SK-N-SH (cell line): ENCODE measurements at regions not wholly inside any gene's neighbourhood (a gene's known extent, or its start where the extent isn't known, plus 50 kb on each side); places are given as distances from the start of the nearest gene placed in this dataset.

Source experiments
- CTCF ChIA-PET: fragments of 300-600, 350-600 bp; formaldehyde crosslinking; extraction: SDS; loops from one replicate; lab custom pipeline; 2021; lab: Yijun Ruan, JAX
- POLR2A ChIA-PET: fragments of 350-600 bp; sonication (Branson Sonifier 250); formaldehyde crosslinking; extraction: SDS; loops from one replicate; lab custom pipeline; 2020; ENCODE audit warnings: antibody characterized with exemption, inconsistent platforms; lab: Yijun Ruan, JAX
- DNase-seq: peaks from one replicate; pipeline ENCODE4 v3.0.0; 2012
- H2AFZ ChIP-seq: fragments of 200-600 bp; sonication (generic); 2 replicates; pipeline ENCODE4 v1.8.1; 2016; ENCODE audit warnings: antibody characterized with exemption, mild to moderate bottlenecking, low read depth
- H3F3A ChIP-seq: fragments of 200-600 bp; sonication (generic); replicated peaks from 2 replicates; pipeline ENCODE3; 2016; ENCODE audit warnings: antibody characterized with exemption, mild to moderate bottlenecking; ENCODE audit not compliant: insufficient read depth
- H3K27ac ChIP-seq, 2 experiments: fragments of 200-500 bp in 1 of 2; fragments of 200-600 bp in 1 of 2; sonication (Bioruptor generic) in 1 of 2; sonication (generic), shearing (Covaris generic) in 1 of 2; 2 replicates each; pipeline versions ENCODE4 v1.5.1 to v1.6.1; 2014 to 2016; ENCODE audit warnings: low read depth in 2 of 2, inconsistent platforms in 1 of 2, low read length in 1 of 2, mild to moderate bottlenecking in 1 of 2, mixed read lengths in 1 of 2
- H3K27me3 ChIP-seq: fragments of 200-600 bp; sonication (generic), shearing (Covaris generic); 2 replicates; pipeline ENCODE4 v1.6.1; 2016; ENCODE audit warnings: mixed run types; ENCODE audit not compliant: insufficient read depth
- H3K36me3 ChIP-seq, 2 experiments: fragments of 200-500 bp in 1 of 2; fragments of 200-600 bp in 1 of 2; sonication (Bioruptor generic) in 1 of 2; sonication (generic) in 1 of 2; replicated peaks in 1 of 2; 2 replicates each; pipeline versions ENCODE3 to v1.5.1; 2014 to 2016; ENCODE audit warnings: low read length in 1 of 2, mild to moderate bottlenecking in 1 of 2; ENCODE audit not compliant: insufficient read depth in 2 of 2, control insufficient read depth in 1 of 2
- H3K4me1 ChIP-seq, 2 experiments: fragments of 200-500 bp in 1 of 2; fragments of 200-600 bp in 1 of 2; sonication (Bioruptor generic) in 1 of 2; sonication (generic), shearing (Covaris generic) in 1 of 2; 2 replicates each; pipeline versions ENCODE4 v1.5.1 to v1.6.1; 2014 to 2016; ENCODE audit warnings: low read depth in 1 of 2, low read length in 1 of 2, mixed run types in 1 of 2; ENCODE audit not compliant: insufficient read depth in 2 of 2, control insufficient read depth in 1 of 2
- H3K4me2 ChIP-seq: fragments of 200-600 bp; sonication (generic), shearing (Covaris generic); 2 replicates; pipeline ENCODE4 v1.6.1; 2017; ENCODE audit warnings: mixed run types
- H3K4me3 ChIP-seq, 2 experiments: fragments of 200-500 bp in 1 of 2; fragments of 200-600 bp in 1 of 2; sonication (Bioruptor generic) in 1 of 2; sonication (generic), shearing (Covaris generic) in 1 of 2; 2 replicates each; pipeline versions ENCODE4 v1.5.1 to v1.8.1; 2014 to 2016; ENCODE audit warnings: low read depth in 2 of 2, inconsistent platforms in 1 of 2, low read length in 1 of 2, mild to moderate bottlenecking in 1 of 2, mixed read lengths in 1 of 2, moderate library complexity in 1 of 2
- H3K79me2 ChIP-seq: fragments of 200-600 bp; sonication (generic); 2 replicates; pipeline ENCODE4 v1.8.1; 2017; ENCODE audit warnings: mild to moderate bottlenecking; ENCODE audit not compliant: insufficient read depth
- H3K9ac ChIP-seq: fragments of 200-600 bp; sonication (generic); 2 replicates; pipeline ENCODE4 v1.6.1; 2017; ENCODE audit warnings: mixed run types
- H3K9me2 ChIP-seq: fragments of 200-600 bp; sonication (generic); 2 replicates; pipeline ENCODE4 v1.6.1; 2017; ENCODE audit warnings: mixed run types
- H3K9me3 ChIP-seq: fragments of 200-600 bp; sonication (generic); 2 replicates; pipeline ENCODE4 v1.6.1; 2017; ENCODE audit warnings: mixed run types, mild to moderate bottlenecking, moderate library complexity
- H4K20me1 ChIP-seq: fragments of 200-600 bp; sonication (generic); 2 replicates; pipeline ENCODE4 v1.6.1; 2017; ENCODE audit warnings: mild to moderate bottlenecking, mixed run types; ENCODE audit not compliant: insufficient read depth
- CHD2 ChIP-seq: fragments of 150-350 bp; IDR thresholded peaks from 2 replicates; pipeline ENCODE4 v1.6.1; 2018; ENCODE audit warnings: low read length; ENCODE audit not compliant: partially characterized antibody
- EZH2phosphoT487 ChIP-seq: fragments of 200-600 bp; sonication (generic); IDR thresholded peaks from 2 replicates; pipeline ENCODE4 v1.6.1; 2017; ENCODE audit warnings: low read depth, mixed run types, mild to moderate bottlenecking, antibody characterized with exemption, moderate library complexity, borderline replicate concordance
- GATA2 ChIP-seq: sonication (generic); formaldehyde crosslinking; IDR thresholded peaks from 2 replicates; pipeline ENCODE4 v1.5.0; 2020; ENCODE audit warnings: mild to moderate bottlenecking, missing genetic modification reagents
- MAX ChIP-seq: IDR thresholded peaks from 2 replicates; pipeline ENCODE4 v1.4.0; 2012; ENCODE audit warnings: low read depth
- MEF2A ChIP-seq: IDR thresholded peaks from 2 replicates; pipeline ENCODE4 v1.4.0; 2012; ENCODE audit warnings: low read depth, borderline replicate concordance
- MXI1 ChIP-seq: IDR thresholded peaks from 2 replicates; pipeline ENCODE4 v1.6.1; 2012; ENCODE audit warnings: mild to moderate bottlenecking, low read depth, low read length, improper control_type of control experiment
- NFIC ChIP-seq: IDR thresholded peaks from 2 replicates; pipeline ENCODE4 v1.4.0; 2012; ENCODE audit warnings: borderline replicate concordance
- NRF1 ChIP-seq: IDR thresholded peaks from 2 replicates; pipeline ENCODE4 v1.6.1; 2012; ENCODE audit warnings: low read depth, mild to moderate bottlenecking, low read length
- PBX3 ChIP-seq: IDR thresholded peaks from 2 replicates; pipeline ENCODE4; 2012
- POLR2AphosphoS5 ChIP-seq: IDR thresholded peaks from 2 replicates; pipeline ENCODE4 v1.6.1; 2012; ENCODE audit warnings: low read depth, low read length
- RAD21 ChIP-seq: IDR thresholded peaks from 2 replicates; pipeline ENCODE4 v1.6.1; 2012; ENCODE audit warnings: mild to moderate bottlenecking, low read length
- RCOR1 ChIP-seq: fragments of 150-350 bp; IDR thresholded peaks from 2 replicates; pipeline ENCODE4 v1.6.1; 2017; ENCODE audit warnings: antibody characterized with exemption, low read length
- REST ChIP-seq: IDR thresholded peaks from 2 replicates; pipeline ENCODE4 v1.6.1; 2012; ENCODE audit warnings: mild to moderate bottlenecking, low read depth, low read length, moderate library complexity
- RFX5 ChIP-seq: IDR thresholded peaks from 2 replicates; pipeline ENCODE4 v1.6.1; 2012; ENCODE audit warnings: mild to moderate bottlenecking, improper control_type of control experiment, low read length
- TAF1 ChIP-seq: IDR thresholded peaks from 2 replicates; pipeline ENCODE4 v1.6.1; 2012; ENCODE audit warnings: low read depth, mild to moderate bottlenecking, low read length, moderate library complexity, borderline replicate concordance
- TCF12 ChIP-seq: IDR thresholded peaks from 2 replicates; pipeline ENCODE4 v1.4.0; 2012
- TEAD4 ChIP-seq: IDR thresholded peaks from 2 replicates; pipeline ENCODE4 v1.4.0; 2012; ENCODE audit warnings: mild to moderate bottlenecking, borderline replicate concordance; ENCODE audit not compliant: insufficient read depth
- USF1 ChIP-seq: IDR thresholded peaks from 2 replicates; pipeline ENCODE4 v1.4.0; 2012; ENCODE audit warnings: low read depth, borderline replicate concordance
- USF2 ChIP-seq: fragments of 150-350 bp; IDR thresholded peaks from 2 replicates; pipeline ENCODE4 v1.6.1; 2017; ENCODE audit warnings: antibody characterized with exemption, low read length, low read depth, borderline replicate concordance
- ZBTB33 ChIP-seq: IDR thresholded peaks from 2 replicates; pipeline ENCODE4 v1.4.0; 2012; ENCODE audit warnings: low read depth, borderline replicate concordance
- WGBS: methylation state at CpG from one replicate; pipeline ENCODE4 v1.1.6; 2017; ENCODE audit warnings: low lambda C conversion rate; 5-methylcytosine and 5-hydroxymethylcytosine counted together

GRCh38 chrX:121585626-121586025 is 538.2 kb downstream of the GLUD2 start:
- H2AFZ ChIP-seq, result no peak overlapping the region
- no peaks in the 10 kb centered on the region for H3K27me3 ChIP-seq
- no peak overlapping the region for H3K27ac ChIP-seq
- H3F3A ChIP-seq, result no peaks in the 10 kb centered on the region
- H3K36me3 ChIP-seq, result no peaks in the 10 kb centered on the region
- no peak overlapping the region for H3K4me2 ChIP-seq
- no peaks in the 10 kb centered on the region for H3K9me3 ChIP-seq
- H3K9ac ChIP-seq, result no peak overlapping the region
- no peak overlapping the region for H3K4me3 ChIP-seq
- TF ChIP-seq TEAD4 (no peak), POLR2AphosphoS5 (no peak), CHD2 (no peak), GATA2 (CRISPR knock-in tag) (no peak), MEF2A (no peak), USF1 (no peak), NFIC (no peak), TCF12 (no peak), RCOR1 (no peak), NRF1 (no peak), MXI1 (no peak), PBX3 (no peak), RAD21 (no peak), EZH2phosphoT487 (no peak), MAX (no peak), USF2 (no peak), RFX5 (no peak), TAF1 (no peak), ZBTB33 (no peak), REST (no peak)
- TF ChIP-seq, all 33 proteins: peak for 0
- Histone ChIP-seq H3K79me2 (no peaks in the 10 kb centered on the region), H4K20me1 (no peaks in the 10 kb centered on the region), H3K9me2 (no peaks in the 10 kb centered on the region), H3K4me1 (no peaks in the 10 kb centered on the region)
- no peak for DNase-seq
- CTCF ChIA-PET, result no interaction called here
- WGBS, result 2% methylated on average over 3 of the region's 3 CpGs
- POLR2A ChIA-PET, result no interaction called here
